GM23338 (cell line): ENCODE measurements at regions not wholly inside any gene's neighbourhood (a gene's known extent, or its start where the extent isn't known, plus 50 kb on each side); places are given as distances from the start of the nearest gene placed in this dataset.

Source experiments
- ATAC-seq: fragments of 200-7000 bp; cut with Tn5 transposase; 3 replicates; pipeline ENCODE4 v1.9.1; 2020
- DNase-seq: peaks from one replicate; pipeline ENCODE4 v3.0.0-alpha.2; 2015; ENCODE audit warnings: low spot score
- H2AFZ ChIP-seq: fragments of 200-600 bp; sonication (generic); 2 replicates; pipeline ENCODE4 v1.8.0; 2016; ENCODE audit warnings: antibody characterized with exemption, mild to moderate bottlenecking, moderate library complexity
- H3F3A ChIP-seq: fragments of 200-600 bp; sonication (generic); replicated peaks from 2 replicates; pipeline ENCODE4 v1.8.0; 2017; ENCODE audit warnings: antibody characterized with exemption, mixed run types, low read depth
- H3K27ac ChIP-seq: fragments of 200-600 bp; sonication (generic); 2 replicates; pipeline ENCODE4 v1.6.1; 2016; ENCODE audit warnings: low read depth
- H3K27me3 ChIP-seq: fragments of 200-600 bp; sonication (generic); 2 replicates; pipeline ENCODE4 v1.8.0; 2016; ENCODE audit warnings: mild to moderate bottlenecking, mixed run types, moderate library complexity; ENCODE audit not compliant: insufficient read depth
- H3K36me3 ChIP-seq: fragments of 200-600 bp; sonication (generic); 2 replicates; pipeline ENCODE4 v1.8.0; 2016; ENCODE audit warnings: mild to moderate bottlenecking; ENCODE audit not compliant: insufficient read depth
- H3K4me1 ChIP-seq: fragments of 200-600 bp; sonication (generic); 2 replicates; pipeline ENCODE4 v1.8.0; 2016; ENCODE audit warnings: mild to moderate bottlenecking, moderate library complexity; ENCODE audit not compliant: insufficient read depth
- H3K4me2 ChIP-seq: fragments of 200-600 bp; sonication (generic); 2 replicates; pipeline ENCODE4 v1.7.1; 2017; ENCODE audit warnings: mixed run types
- H3K4me3 ChIP-seq: fragments of 200-600 bp; sonication (generic); 2 replicates; pipeline ENCODE4 v1.6.1; 2016; ENCODE audit warnings: mixed run types
- H3K79me2 ChIP-seq: fragments of 200-600 bp; sonication (generic); replicated peaks from 2 replicates; pipeline ENCODE4 v1.8.0; 2017; ENCODE audit warnings: mild to moderate bottlenecking; ENCODE audit not compliant: insufficient read depth
- H3K9me2 ChIP-seq: fragments of 200-600 bp; sonication (generic); 2 replicates; pipeline ENCODE4 v1.8.0; 2017; ENCODE audit not compliant: insufficient read depth
- H4K20me1 ChIP-seq: fragments of 200-600 bp; sonication (generic); replicated peaks from 2 replicates; pipeline ENCODE4 v1.8.0; 2017; ENCODE audit warnings: mild to moderate bottlenecking; ENCODE audit not compliant: insufficient read depth
- H3K27ac Mint-ChIP-seq: 2 replicates; pipeline ENCODE4 v1.8.0; 2020; ENCODE audit warnings: inconsistent platforms, mild to moderate bottlenecking, moderate library complexity, mixed read lengths
- H3K27me3 Mint-ChIP-seq: 3 replicates; pipeline ENCODE4 v1.8.0; 2022; ENCODE audit warnings: low read depth, mild to moderate bottlenecking, moderate library complexity, mixed read lengths, inconsistent platforms; ENCODE audit not compliant: insufficient read depth, poor library complexity
- H3K36me3 Mint-ChIP-seq: 3 replicates; pipeline ENCODE4 v1.8.0; 2021; ENCODE audit warnings: low read depth, mild to moderate bottlenecking, inconsistent platforms, moderate library complexity, mixed read lengths
- H3K4me1 Mint-ChIP-seq: 3 replicates; pipeline ENCODE4 v1.8.0; 2020; ENCODE audit warnings: mild to moderate bottlenecking, inconsistent platforms, mixed read lengths
- H3K4me3 Mint-ChIP-seq: 3 replicates; pipeline ENCODE4 v1.8.0; 2021; ENCODE audit warnings: moderate library complexity, mild to moderate bottlenecking, inconsistent platforms, mixed read lengths
- H3K9me3 Mint-ChIP-seq: 3 replicates; pipeline ENCODE4 v1.8.0; 2020; ENCODE audit warnings: moderate library complexity, mild to moderate bottlenecking, inconsistent platforms, mixed read lengths
- CREB1 ChIP-seq: fragments of 250-450 bp; sonication (Bioruptor Pico); IDR thresholded peaks from 2 replicates; pipeline ENCODE4 v1.5.0; 2020; ENCODE audit warnings: low read depth, mild to moderate bottlenecking, moderate library complexity
- EZH2 ChIP-seq: fragments of 200-600 bp; sonication (generic); IDR thresholded peaks from one replicate; pipeline ENCODE4 v1.8.0; 2017; ENCODE audit warnings: antibody characterized with exemption, mild to moderate bottlenecking, low read depth; ENCODE audit not compliant: unreplicated experiment
- JUNB ChIP-seq: IDR thresholded peaks from one replicate; pipeline ENCODE4 v1.6.1; 2016; ENCODE audit warnings: antibody characterized with exemption; ENCODE audit not compliant: unreplicated experiment
- NANOG ChIP-seq: IDR thresholded peaks from 2 replicates; pipeline ENCODE4 v1.6.1; 2016; ENCODE audit warnings: antibody characterized with exemption, borderline replicate concordance
- POLR2AphosphoS5 ChIP-seq: IDR thresholded peaks from 2 replicates; pipeline ENCODE4 v1.6.1; 2016; ENCODE audit warnings: antibody characterized with exemption, low read depth
- REST ChIP-seq: IDR thresholded peaks from one replicate; pipeline ENCODE4 v1.6.1; 2018; ENCODE audit warnings: antibody characterized with exemption; ENCODE audit not compliant: unreplicated experiment
- ZNF114 ChIP-seq: fragments of 250-450 bp; sonication (Bioruptor Pico); IDR thresholded peaks from 2 replicates; pipeline ENCODE4 v1.5.0; 2020; ENCODE audit warnings: mild to moderate bottlenecking, moderate library complexity
- ZNF331 ChIP-seq: fragments of 250-450 bp; sonication (Bioruptor Pico); IDR thresholded peaks from 2 replicates; pipeline ENCODE4 v1.5.0; 2020; ENCODE audit warnings: low read depth, mild to moderate bottlenecking, moderate library complexity
- TF ChIP-seq, protein P1 (sequence below), 2 experiments: fragments of 200-600 bp in 1 of 2; sonication (generic) in 1 of 2; conservative IDR thresholded peaks; 2 replicates each; pipeline versions ENCODE4 v1.5.1 to v1.6.1; 2016 to 2017; ENCODE audit warnings: antibody characterized with exemption in 2 of 2, low read depth in 2 of 2, mild to moderate bottlenecking in 2 of 2, moderate library complexity in 1 of 2
- TF ChIP-seq, protein P2 (sequence below): fragments of 250-450 bp; sonication (Bioruptor Pico); IDR thresholded peaks from 2 replicates; pipeline ENCODE4 v1.5.0; 2020; ENCODE audit warnings: mild to moderate bottlenecking, moderate library complexity
- TF ChIP-seq, protein P3 (sequence below): IDR thresholded peaks from 2 replicates; pipeline ENCODE4 v1.6.1; 2016; ENCODE audit warnings: antibody characterized with exemption

GRCh38 chr15:96838081-96838480 is 507.6 kb downstream of the NR2F2 start:
- Histone ChIP-seq H3K36me3 (no peaks in the 10 kb centered on the region; the same call in 1 of the 2 replicates), H3K4me1 (no peaks in the 10 kb centered on the region), H3K27me3 (no peaks in the 10 kb centered on the region), H3K4me2 (no peak overlapping the region), H3K9me2 (peaks cover 26% of the 10 kb centered on the region), H3F3A (no peaks in the 10 kb centered on the region), H2AFZ (no peak overlapping the region), H3K79me2 (no peaks in the 10 kb centered on the region), H3K27ac (no peak overlapping the region), H4K20me1 (no peaks in the 10 kb centered on the region), H3K4me3 (no peak overlapping the region)
- TF ChIP-seq REST (no peak), NANOG (no peak), CREB1 (CRISPR knock-in tag) (no peak), JUNB (no peak), ZNF114 (CRISPR knock-in tag) (no peak), EZH2 (no peak), ZNF331 (CRISPR knock-in tag) (no peak), POLR2AphosphoS5 (no peak)
- TF ChIP-seq, protein P1, sequence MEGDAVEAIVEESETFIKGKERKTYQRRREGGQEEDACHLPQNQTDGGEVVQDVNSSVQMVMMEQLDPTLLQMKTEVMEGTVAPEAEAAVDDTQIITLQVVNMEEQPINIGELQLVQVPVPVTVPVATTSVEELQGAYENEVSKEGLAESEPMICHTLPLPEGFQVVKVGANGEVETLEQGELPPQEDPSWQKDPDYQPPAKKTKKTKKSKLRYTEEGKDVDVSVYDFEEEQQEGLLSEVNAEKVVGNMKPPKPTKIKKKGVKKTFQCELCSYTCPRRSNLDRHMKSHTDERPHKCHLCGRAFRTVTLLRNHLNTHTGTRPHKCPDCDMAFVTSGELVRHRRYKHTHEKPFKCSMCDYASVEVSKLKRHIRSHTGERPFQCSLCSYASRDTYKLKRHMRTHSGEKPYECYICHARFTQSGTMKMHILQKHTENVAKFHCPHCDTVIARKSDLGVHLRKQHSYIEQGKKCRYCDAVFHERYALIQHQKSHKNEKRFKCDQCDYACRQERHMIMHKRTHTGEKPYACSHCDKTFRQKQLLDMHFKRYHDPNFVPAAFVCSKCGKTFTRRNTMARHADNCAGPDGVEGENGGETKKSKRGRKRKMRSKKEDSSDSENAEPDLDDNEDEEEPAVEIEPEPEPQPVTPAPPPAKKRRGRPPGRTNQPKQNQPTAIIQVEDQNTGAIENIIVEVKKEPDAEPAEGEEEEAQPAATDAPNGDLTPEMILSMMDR (conservative IDR thresholded peaks at IDR 0.05; ENCODE audit: low read depth in 2 of 2): no peak
- TF ChIP-seq, protein P2, sequence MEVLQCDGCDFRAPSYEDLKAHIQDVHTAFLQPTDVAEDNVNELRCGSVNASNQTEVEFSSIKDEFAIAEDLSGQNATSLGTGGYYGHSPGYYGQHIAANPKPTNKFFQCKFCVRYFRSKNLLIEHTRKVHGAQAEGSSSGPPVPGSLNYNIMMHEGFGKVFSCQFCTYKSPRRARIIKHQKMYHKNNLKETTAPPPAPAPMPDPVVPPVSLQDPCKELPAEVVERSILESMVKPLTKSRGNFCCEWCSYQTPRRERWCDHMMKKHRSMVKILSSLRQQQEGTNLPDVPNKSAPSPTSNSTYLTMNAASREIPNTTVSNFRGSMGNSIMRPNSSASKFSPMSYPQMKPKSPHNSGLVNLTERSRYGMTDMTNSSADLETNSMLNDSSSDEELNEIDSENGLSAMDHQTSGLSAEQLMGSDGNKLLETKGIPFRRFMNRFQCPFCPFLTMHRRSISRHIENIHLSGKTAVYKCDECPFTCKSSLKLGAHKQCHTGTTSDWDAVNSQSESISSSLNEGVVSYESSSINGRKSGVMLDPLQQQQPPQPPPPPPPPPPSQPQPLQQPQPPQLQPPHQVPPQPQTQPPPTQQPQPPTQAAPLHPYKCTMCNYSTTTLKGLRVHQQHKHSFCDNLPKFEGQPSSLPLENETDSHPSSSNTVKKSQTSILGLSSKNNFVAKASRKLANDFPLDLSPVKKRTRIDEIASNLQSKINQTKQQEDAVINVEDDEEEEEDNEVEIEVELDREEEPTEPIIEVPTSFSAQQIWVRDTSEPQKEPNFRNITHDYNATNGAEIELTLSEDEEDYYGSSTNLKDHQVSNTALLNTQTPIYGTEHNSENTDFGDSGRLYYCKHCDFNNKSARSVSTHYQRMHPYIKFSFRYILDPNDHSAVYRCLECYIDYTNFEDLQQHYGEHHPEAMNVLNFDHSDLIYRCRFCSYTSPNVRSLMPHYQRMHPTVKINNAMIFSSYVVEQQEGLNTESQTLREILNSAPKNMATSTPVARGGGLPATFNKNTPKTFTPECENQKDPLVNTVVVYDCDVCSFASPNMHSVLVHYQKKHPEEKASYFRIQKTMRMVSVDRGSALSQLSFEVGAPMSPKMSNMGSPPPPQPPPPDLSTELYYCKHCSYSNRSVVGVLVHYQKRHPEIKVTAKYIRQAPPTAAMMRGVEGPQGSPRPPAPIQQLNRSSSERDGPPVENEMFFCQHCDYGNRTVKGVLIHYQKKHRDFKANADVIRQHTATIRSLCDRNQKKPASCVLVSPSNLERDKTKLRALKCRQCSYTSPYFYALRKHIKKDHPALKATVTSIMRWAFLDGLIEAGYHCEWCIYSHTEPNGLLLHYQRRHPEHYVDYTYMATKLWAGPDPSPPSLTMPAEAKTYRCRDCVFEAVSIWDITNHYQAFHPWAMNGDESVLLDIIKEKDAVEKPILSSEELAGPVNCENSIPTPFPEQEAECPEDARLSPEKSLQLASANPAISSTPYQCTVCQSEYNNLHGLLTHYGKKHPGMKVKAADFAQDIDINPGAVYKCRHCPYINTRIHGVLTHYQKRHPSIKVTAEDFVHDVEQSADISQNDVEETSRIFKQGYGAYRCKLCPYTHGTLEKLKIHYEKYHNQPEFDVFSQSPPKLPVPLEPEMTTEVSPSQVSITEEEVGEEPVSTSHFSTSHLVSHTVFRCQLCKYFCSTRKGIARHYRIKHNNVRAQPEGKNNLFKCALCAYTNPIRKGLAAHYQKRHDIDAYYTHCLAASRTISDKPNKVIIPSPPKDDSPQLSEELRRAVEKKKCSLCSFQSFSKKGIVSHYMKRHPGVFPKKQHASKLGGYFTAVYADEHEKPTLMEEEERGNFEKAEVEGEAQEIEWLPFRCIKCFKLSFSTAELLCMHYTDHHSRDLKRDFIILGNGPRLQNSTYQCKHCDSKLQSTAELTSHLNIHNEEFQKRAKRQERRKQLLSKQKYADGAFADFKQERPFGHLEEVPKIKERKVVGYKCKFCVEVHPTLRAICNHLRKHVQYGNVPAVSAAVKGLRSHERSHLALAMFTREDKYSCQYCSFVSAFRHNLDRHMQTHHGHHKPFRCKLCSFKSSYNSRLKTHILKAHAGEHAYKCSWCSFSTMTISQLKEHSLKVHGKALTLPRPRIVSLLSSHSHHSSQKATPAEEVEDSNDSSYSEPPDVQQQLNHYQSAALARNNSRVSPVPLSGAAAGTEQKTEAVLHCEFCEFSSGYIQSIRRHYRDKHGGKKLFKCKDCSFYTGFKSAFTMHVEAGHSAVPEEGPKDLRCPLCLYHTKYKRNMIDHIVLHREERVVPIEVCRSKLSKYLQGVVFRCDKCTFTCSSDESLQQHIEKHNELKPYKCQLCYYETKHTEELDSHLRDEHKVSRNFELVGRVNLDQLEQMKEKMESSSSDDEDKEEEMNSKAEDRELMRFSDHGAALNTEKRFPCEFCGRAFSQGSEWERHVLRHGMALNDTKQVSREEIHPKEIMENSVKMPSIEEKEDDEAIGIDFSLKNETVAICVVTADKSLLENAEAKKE (CRISPR knock-in tag): no peak
- TF ChIP-seq, protein P3, sequence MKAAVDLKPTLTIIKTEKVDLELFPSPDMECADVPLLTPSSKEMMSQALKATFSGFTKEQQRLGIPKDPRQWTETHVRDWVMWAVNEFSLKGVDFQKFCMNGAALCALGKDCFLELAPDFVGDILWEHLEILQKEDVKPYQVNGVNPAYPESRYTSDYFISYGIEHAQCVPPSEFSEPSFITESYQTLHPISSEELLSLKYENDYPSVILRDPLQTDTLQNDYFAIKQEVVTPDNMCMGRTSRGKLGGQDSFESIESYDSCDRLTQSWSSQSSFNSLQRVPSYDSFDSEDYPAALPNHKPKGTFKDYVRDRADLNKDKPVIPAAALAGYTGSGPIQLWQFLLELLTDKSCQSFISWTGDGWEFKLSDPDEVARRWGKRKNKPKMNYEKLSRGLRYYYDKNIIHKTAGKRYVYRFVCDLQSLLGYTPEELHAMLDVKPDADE: no peak
- ATAC-seq: no peak
- no peak overlapping the region for H3K4me3 Mint-ChIP-seq
- peaks cover 19% of the 10 kb centered on the region; the same call in 2 of the 3 replicates for H3K9me3 Mint-ChIP-seq
- peaks cover 2% of the 10 kb centered on the region for H3K27me3 Mint-ChIP-seq
- H3K27ac Mint-ChIP-seq: no peak overlapping the region
- H3K36me3 Mint-ChIP-seq: peaks cover 13% of the 10 kb centered on the region; the same call in 2 of the 3 replicates
- no peak for DNase-seq
- no peaks in the 10 kb centered on the region for H3K4me1 Mint-ChIP-seq
